GM12878 (cell line): ENCODE measurements at regions not wholly inside any gene's neighbourhood (a gene's known extent, or its start where the extent isn't known, plus 50 kb on each side); places are given as distances from the start of the nearest gene placed in this dataset.

ENCODE experiments used
- ATAC-seq: fragments of 200-7000 bp; cut with Tn5 transposase; 3 replicates; pipeline ENCODE4 v1.9.1; 2020; ENCODE audit warnings: mild to moderate bottlenecking, moderate library complexity
- BruUV-seq: library from RNA; stranded (reverse); fragments of 400-500 nt; replicated peaks from 2 replicates; lab custom pipeline; 2021; lab: Mats Ljungman, UMichigan
- CTCF ChIA-PET: fragments of 300-600 bp; sonication (Branson Sonifier 250); formaldehyde crosslinking; extraction: SDS; loops from one replicate; lab custom pipeline; 2021; ENCODE audit warnings: inconsistent platforms; lab: Yijun Ruan, JAX
- POLR2A ChIA-PET: fragments of 350-600 bp; formaldehyde crosslinking; extraction: SDS; loops from one replicate; lab custom pipeline; 2021; ENCODE audit warnings: inconsistent platforms; lab: Charles Lee
- RAD21 ChIA-PET: fragments of 300-600 bp; sonication (Branson Sonifier 250); formaldehyde crosslinking; loops from one replicate; lab custom pipeline; 2023; ENCODE audit warnings: antibody characterized with exemption; ENCODE audit not compliant: unreplicated experiment; lab: Charles Lee
- SMC1A ChIA-PET: fragments of 300-600 bp; sonication (Branson Sonifier 250); formaldehyde crosslinking; loops from one replicate; lab custom pipeline; 2023; ENCODE audit not compliant: unreplicated experiment, uncharacterized antibody; lab: Charles Lee
- DNase-seq: peaks from one replicate; pipeline ENCODE4 v3.0.0-alpha.2; 2011; ENCODE audit warnings: low read depth, low spot score
- FAIRE-seq: peaks from 3 replicates; lab custom pipeline; 2011; peaks lifted over from hg19 to GRCh38; lab: Jason Lieb, UNC
- H2AFZ ChIP-seq: 2 replicates; pipeline ENCODE4 v1.6.0; 2011; ENCODE audit warnings: low read depth, low read length, control low read depth; ENCODE audit not compliant: control insufficient read depth
- H3K27ac ChIP-seq: 2 replicates; pipeline ENCODE4 v1.5.1; 2011; ENCODE audit warnings: control low read depth; ENCODE audit not compliant: control insufficient read depth, insufficient read depth
- H3K27me3 ChIP-seq, 2 experiments: replicated peaks in 1 of 2; 2 replicates each; pipeline versions ENCODE4 v1.6.0 to v1.6.1; 2011; ENCODE audit warnings: low read length in 1 of 2; ENCODE audit not compliant: control insufficient read depth in 2 of 2, insufficient read depth in 2 of 2
- H3K36me3 ChIP-seq, 2 experiments: 2 replicates each; pipeline ENCODE4 v1.5.1; 2011; ENCODE audit warnings: low read length in 1 of 2; ENCODE audit not compliant: control insufficient read depth in 2 of 2, insufficient read depth in 2 of 2
- H3K4me1 ChIP-seq: 2 replicates; pipeline ENCODE4 v1.6.1; 2011; ENCODE audit warnings: mild to moderate bottlenecking, low read length, moderate library complexity, mixed read lengths; ENCODE audit not compliant: control insufficient read depth, insufficient read depth
- H3K4me2 ChIP-seq: 2 replicates; pipeline ENCODE4 v1.6.0; 2011; ENCODE audit warnings: control low read depth; ENCODE audit not compliant: control insufficient read depth, insufficient read depth
- H3K4me3 ChIP-seq: fragments of 200-600 bp; sonication (generic); 2 replicates; pipeline ENCODE4 v1.5.1; 2016
- H3K79me2 ChIP-seq: 2 replicates; pipeline ENCODE4 v1.6.0; 2011; ENCODE audit warnings: low read length; ENCODE audit not compliant: control insufficient read depth, insufficient read depth
- H3K9ac ChIP-seq: 2 replicates; pipeline ENCODE4 v1.8.0; 2011; ENCODE audit warnings: low read length, control low read depth, mixed read lengths; ENCODE audit not compliant: control insufficient read depth, insufficient read depth
- H3K9me3 ChIP-seq: replicated peaks from 3 replicates; pipeline ENCODE4 v1.5.1; 2011; ENCODE audit warnings: mild to moderate bottlenecking, low read length; ENCODE audit not compliant: control insufficient read depth, insufficient read depth
- H4K20me1 ChIP-seq: 2 replicates; pipeline ENCODE4 v1.6.0; 2011; ENCODE audit not compliant: control insufficient read depth, insufficient read depth
- CHD4 ChIP-seq: fragments of 200-600 bp; sonication (generic); IDR thresholded peaks from 2 replicates; pipeline ENCODE4 v1.6.1; 2016; ENCODE audit warnings: mild to moderate bottlenecking
- CREB1 ChIP-seq: IDR thresholded peaks from 2 replicates; pipeline ENCODE4 v1.6.1; 2012; ENCODE audit warnings: low read depth, mild to moderate bottlenecking, inconsistent platforms
- ESRRA ChIP-seq: IDR thresholded peaks from 2 replicates; pipeline ENCODE4 v1.6.1; 2012; ENCODE audit warnings: mild to moderate bottlenecking, low read length, improper control_type of control experiment
- FOXK2 ChIP-seq: fragments of 450-650 bp; IDR thresholded peaks from 2 replicates; pipeline ENCODE4 v1.6.1; 2017; ENCODE audit warnings: mild to moderate bottlenecking, moderate library complexity
- IRF4 ChIP-seq: IDR thresholded peaks from 2 replicates; pipeline ENCODE4 v1.6.1; 2011; ENCODE audit warnings: low read depth, low read length
- JUND ChIP-seq: IDR thresholded peaks from 2 replicates; pipeline ENCODE4 v1.6.1; 2012; ENCODE audit warnings: low read depth, mild to moderate bottlenecking, low read length, improper control_type of control experiment, moderate library complexity
- KDM1A ChIP-seq: fragments of 200-600 bp; sonication (generic); IDR thresholded peaks from 2 replicates; pipeline ENCODE4 v1.6.1; 2016; ENCODE audit warnings: borderline replicate concordance
- NFXL1 ChIP-seq: fragments of 450-650 bp; IDR thresholded peaks from 2 replicates; pipeline ENCODE4 v1.6.1; 2017; ENCODE audit warnings: antibody characterized with exemption, mild to moderate bottlenecking, borderline replicate concordance
- TAF1 ChIP-seq: IDR thresholded peaks from 2 replicates; pipeline ENCODE4 v1.6.1; 2011; ENCODE audit warnings: mild to moderate bottlenecking, low read depth, low read length, borderline replicate concordance
- YY1 ChIP-seq: IDR thresholded peaks from 2 replicates; pipeline ENCODE4 v1.6.1; 2011; ENCODE audit warnings: low read depth, mild to moderate bottlenecking, low read length
- ZNF274 ChIP-seq: IDR thresholded peaks from one replicate; pipeline ENCODE4 v1.8.0; 2011; ENCODE audit not compliant: insufficient read length, insufficient read depth
- ZZZ3 ChIP-seq: IDR thresholded peaks from 2 replicates; pipeline ENCODE4 v1.6.1; 2011; ENCODE audit warnings: low read depth; ENCODE audit not compliant: control insufficient read depth, insufficient read length
- WGBS: methylation state at CpG from one replicate; pipeline ENCODE4 v1.1.6; 2016; ENCODE audit warnings: low lambda C conversion rate; ENCODE audit not compliant: insufficient replicate concordance, insufficient coverage; ENCODE audit errors: missing lambda C conversion rate; 5-methylcytosine and 5-hydroxymethylcytosine counted together
- in situ Hi-C: fragments of 300-500 bp; cut with MboI; formaldehyde crosslinking; loops from 9 replicates; pipeline ENCODE4 v1.14.3; 2018; ENCODE audit warnings: mixed read lengths
- intact Hi-C: fragments of 100-400 bp; cut with micrococcal nuclease; formaldehyde crosslinking; loops from one replicate; pipeline ENCODE4 v1.14.2; 2022; ENCODE audit not compliant: unreplicated experiment
- TF ChIP-seq, protein P1 (sequence below): fragments of 450-650 bp; IDR thresholded peaks from 2 replicates; pipeline ENCODE4 v1.6.1; 2018; ENCODE audit warnings: borderline replicate concordance, mild to moderate bottlenecking; ENCODE audit not compliant: partially characterized antibody
- TF ChIP-seq, protein P2 (sequence below): IDR thresholded peaks from 2 replicates; pipeline ENCODE4 v1.6.1; 2012; ENCODE audit warnings: low read length, inconsistent platforms
- TF ChIP-seq, protein P3 (sequence below): fragments of 450-650 bp; IDR thresholded peaks from 2 replicates; pipeline ENCODE4 v1.6.1; 2017; ENCODE audit warnings: low read depth, mild to moderate bottlenecking, moderate library complexity

DNA sequence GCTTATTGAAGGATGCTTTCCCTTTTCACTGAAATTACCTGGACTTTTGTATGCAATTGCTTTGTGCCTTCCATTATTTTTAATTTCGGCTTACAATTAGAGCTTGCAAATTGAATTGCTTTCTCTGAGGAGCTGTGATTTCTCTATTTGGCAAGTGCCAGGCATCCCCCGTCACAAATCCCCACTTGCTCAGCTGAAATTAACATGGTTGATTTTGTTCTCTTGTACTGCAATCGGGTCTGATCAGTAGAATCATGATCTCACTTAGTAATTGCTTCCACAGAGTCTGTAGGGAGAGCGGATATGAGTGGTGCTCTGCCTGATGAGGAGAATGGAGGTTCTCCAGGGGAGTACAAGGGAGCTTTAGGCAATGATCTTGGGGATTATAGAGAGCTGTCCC is 495.5 kb upstream of the SGCD start:
- no peaks in the 10 kb centered on the region for H3K9me3 ChIP-seq
- H3K27ac ChIP-seq, result no peak overlapping the region
- H3K36me3 ChIP-seq, result no peaks in the 10 kb centered on the region
- TF ChIP-seq ZZZ3 (no peak), CHD4 (no peak), NFXL1 (no peak), FOXK2 (no peak), ZNF274 (no peak), KDM1A (no peak), YY1 (no peak), TAF1 (no peak), ESRRA (no peak), IRF4 (no peak), CREB1 (no peak), JUND (no peak)
- TF ChIP-seq, protein P1, sequence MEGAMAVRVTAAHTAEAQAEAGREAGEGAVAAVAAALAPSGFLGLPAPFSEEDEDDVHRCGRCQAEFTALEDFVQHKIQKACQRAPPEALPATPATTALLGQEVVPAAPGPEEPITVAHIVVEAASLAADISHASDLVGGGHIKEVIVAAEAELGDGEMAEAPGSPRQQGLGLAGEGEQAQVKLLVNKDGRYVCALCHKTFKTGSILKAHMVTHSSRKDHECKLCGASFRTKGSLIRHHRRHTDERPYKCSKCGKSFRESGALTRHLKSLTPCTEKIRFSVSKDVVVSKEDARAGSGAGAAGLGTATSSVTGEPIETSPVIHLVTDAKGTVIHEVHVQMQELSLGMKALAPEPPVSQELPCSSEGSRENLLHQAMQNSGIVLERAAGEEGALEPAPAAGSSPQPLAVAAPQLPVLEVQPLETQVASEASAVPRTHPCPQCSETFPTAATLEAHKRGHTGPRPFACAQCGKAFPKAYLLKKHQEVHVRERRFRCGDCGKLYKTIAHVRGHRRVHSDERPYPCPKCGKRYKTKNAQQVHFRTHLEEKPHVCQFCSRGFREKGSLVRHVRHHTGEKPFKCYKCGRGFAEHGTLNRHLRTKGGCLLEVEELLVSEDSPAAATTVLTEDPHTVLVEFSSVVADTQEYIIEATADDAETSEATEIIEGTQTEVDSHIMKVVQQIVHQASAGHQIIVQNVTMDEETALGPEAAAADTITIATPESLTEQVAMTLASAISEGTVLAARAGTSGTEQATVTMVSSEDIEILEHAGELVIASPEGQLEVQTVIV, result no peak
- TF ChIP-seq, protein P2, sequence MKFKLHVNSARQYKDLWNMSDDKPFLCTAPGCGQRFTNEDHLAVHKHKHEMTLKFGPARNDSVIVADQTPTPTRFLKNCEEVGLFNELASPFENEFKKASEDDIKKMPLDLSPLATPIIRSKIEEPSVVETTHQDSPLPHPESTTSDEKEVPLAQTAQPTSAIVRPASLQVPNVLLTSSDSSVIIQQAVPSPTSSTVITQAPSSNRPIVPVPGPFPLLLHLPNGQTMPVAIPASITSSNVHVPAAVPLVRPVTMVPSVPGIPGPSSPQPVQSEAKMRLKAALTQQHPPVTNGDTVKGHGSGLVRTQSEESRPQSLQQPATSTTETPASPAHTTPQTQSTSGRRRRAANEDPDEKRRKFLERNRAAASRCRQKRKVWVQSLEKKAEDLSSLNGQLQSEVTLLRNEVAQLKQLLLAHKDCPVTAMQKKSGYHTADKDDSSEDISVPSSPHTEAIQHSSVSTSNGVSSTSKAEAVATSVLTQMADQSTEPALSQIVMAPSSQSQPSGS, result no peak
- TF ChIP-seq, protein P3, sequence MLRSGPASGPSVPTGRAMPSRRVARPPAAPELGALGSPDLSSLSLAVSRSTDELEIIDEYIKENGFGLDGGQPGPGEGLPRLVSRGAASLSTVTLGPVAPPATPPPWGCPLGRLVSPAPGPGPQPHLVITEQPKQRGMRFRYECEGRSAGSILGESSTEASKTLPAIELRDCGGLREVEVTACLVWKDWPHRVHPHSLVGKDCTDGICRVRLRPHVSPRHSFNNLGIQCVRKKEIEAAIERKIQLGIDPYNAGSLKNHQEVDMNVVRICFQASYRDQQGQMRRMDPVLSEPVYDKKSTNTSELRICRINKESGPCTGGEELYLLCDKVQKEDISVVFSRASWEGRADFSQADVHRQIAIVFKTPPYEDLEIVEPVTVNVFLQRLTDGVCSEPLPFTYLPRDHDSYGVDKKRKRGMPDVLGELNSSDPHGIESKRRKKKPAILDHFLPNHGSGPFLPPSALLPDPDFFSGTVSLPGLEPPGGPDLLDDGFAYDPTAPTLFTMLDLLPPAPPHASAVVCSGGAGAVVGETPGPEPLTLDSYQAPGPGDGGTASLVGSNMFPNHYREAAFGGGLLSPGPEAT, result no peak
- intact Hi-C loops, result no loop called here
- no peaks in the 10 kb centered on the region for H4K20me1 ChIP-seq
- ATAC-seq (no peak), FAIRE-seq (no peak), DNase-seq (no peak)
- RAD21 ChIA-PET, result no interaction called here
- POLR2A ChIA-PET, result no interaction called here
- SMC1A ChIA-PET, result no interaction called here
- no peak overlapping the region for H3K9ac ChIP-seq
- H3K4me1 ChIP-seq, result no peaks in the 10 kb centered on the region
- CTCF ChIA-PET, result interaction anchor here (2.3 kb wide), 1 partner anchor 11 kb away, joined by 7 read pairs; no protein-coding TSS in a partner anchor
- H3K79me2 ChIP-seq, result no peaks in the 10 kb centered on the region
- H3K27me3 ChIP-seq, result no peaks in the 10 kb centered on the region
- H3K4me2 ChIP-seq, result no peak overlapping the region
- H2AFZ ChIP-seq, result no peak overlapping the region
- WGBS, result 21% methylated on average over 4 of the region's 4 CpGs
- in situ Hi-C loops, result no loop called here
- no TSS peak for BruUV-seq
- no peak overlapping the region for H3K4me3 ChIP-seq
